ENCODE measurements at regions not wholly inside any gene's neighbourhood (a gene's known extent, or its start where the extent isn't known, plus 50 kb on each side); places are given as distances from the start of the nearest gene placed in this dataset.

GRCh38 chr12:81874586-81874985 is 115.4 kb upstream of the PPFIA2 start:
- TF ChIP-seq, protein P1, sequence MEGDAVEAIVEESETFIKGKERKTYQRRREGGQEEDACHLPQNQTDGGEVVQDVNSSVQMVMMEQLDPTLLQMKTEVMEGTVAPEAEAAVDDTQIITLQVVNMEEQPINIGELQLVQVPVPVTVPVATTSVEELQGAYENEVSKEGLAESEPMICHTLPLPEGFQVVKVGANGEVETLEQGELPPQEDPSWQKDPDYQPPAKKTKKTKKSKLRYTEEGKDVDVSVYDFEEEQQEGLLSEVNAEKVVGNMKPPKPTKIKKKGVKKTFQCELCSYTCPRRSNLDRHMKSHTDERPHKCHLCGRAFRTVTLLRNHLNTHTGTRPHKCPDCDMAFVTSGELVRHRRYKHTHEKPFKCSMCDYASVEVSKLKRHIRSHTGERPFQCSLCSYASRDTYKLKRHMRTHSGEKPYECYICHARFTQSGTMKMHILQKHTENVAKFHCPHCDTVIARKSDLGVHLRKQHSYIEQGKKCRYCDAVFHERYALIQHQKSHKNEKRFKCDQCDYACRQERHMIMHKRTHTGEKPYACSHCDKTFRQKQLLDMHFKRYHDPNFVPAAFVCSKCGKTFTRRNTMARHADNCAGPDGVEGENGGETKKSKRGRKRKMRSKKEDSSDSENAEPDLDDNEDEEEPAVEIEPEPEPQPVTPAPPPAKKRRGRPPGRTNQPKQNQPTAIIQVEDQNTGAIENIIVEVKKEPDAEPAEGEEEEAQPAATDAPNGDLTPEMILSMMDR (IDR thresholded peaks at IDR 0.05), result no peak
- no peak for TF ChIP-seq POLR2A (IDR thresholded peaks at IDR 0.05)

Data from thyroid gland (tissue), 4 donors.